NCI-H1694 (cell line): ENCODE measurements at regions not wholly inside any gene's neighbourhood (a gene's known extent, or its start where the extent isn't known, plus 50 kb on each side); places are given as distances from the start of the nearest gene placed in this dataset.

Experiments used
- DNase-seq: peaks from one replicate; lab custom pipeline; 2025; lab: John Stamatoyannopoulos, UW

DNA sequence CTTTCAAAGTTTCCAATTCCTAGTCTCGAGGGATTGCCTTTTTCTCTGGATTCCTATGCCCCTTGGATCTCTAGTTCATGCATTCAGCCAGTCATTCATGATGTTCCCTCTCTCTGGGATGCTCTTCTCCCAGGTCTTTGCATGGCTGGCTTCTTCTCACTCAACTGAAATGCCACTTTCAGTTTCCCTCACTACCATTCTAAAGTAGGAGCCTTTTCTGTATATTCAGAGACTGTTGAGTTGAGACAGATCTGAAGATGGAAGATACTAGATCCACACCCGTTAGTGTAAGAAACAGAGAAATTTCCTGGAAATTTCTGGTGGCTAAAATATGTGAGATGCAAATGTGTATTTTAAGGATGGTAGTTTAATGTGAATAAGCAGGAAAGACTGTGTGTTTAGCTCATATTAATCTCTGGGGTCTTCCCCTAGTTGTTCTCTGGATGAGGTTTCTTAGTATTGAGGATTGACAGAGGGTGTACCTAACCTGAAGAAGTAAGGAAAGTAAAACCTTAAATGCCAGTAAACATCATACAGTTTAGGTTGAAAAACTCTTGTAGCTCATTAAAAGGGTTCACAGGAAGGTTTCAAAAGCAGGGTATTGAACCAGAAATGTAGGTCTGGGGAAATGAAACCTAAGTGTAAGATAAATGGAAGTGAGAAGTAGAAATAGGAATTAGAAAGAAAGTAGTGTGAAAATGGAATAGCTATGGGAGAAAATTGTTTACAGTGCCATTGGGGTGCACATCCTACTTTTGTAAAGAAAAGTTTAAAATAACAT lies 331.3 kb downstream of the NDFIP2 start:
- no peak for DNase-seq

DNA sequence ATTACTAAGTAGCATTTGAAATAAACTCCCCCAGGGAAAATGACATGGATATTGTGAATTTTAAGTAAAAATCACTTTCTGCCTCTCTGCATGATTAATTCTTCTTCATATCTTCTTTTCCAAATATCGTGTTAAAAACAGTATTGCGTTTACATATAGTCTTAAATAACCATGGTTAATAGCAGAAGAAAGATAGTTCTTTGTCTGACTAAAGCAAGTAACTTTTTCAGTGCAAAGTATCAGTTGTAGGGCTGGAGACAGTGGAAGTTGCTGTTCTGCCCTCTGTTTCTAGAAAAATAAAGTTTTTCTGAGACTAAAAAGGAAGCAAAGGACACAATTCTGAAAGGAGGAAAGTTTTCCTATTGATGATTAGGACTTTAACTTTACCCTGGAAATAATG lies 330.2 kb downstream of the NDFIP2 start:
- no peak for DNase-seq

DNA sequence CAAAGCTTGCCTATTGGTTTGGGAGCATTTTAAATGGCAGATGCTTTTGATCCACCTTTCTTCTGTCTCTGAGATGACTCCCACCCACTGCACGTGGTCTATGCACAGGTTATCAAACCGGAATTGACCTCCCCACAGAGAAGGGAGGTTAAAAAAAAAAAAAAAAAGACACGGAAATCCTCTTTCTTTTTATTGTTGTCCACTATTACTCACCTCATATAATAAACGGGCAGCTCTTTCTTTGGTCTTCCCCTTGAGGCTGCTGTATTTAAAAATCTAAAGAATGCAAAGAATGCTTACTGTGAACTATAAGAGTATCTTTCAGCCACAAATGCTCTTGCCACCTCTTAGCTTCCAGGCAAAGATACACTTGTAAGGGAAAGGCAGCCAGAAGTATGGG lies 329.7 kb downstream of the NDFIP2 start:
- no peak for DNase-seq

DNA sequence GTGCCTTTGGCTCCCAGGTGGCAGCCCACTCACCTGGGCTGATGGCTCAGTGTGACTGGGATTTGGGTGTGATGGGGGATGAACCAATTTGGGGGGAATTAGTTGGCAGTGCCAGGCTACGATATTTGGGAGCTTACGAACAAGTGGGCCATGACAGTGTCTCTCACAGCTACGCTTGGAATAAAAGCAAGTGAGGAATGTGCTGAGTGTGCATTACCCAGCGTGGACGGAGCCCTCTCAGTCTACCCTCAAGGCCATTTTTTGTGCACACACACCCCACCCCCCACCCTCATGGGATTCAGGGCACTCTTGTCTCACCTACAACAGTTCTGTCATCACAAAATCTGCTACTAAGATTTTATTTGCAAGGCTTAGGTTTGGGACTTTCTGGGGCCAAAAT lies 329.1 kb downstream of the NDFIP2 start:
- DNase-seq: no peak

DNA sequence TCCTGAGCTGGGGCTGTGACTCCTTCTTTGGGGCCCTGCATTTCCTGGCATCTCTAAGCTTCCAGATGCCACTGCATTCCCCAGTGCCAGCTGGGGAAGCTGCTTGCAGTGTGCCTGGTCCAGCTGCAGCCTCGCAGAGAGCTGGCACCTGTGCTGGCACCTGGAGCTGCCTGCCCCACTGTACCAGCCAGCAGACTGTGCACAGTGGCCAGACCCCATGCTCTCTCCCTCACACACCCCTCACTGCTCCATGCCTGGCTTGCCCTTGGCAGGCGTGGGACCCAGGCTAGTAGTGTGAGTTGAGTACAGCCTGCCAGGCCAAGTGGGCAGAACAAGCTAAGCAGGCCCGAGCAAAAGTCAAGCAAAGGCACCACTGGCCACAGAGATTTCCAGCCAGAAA lies 327.5 kb downstream of the NDFIP2 start:
- no peak for DNase-seq

DNA sequence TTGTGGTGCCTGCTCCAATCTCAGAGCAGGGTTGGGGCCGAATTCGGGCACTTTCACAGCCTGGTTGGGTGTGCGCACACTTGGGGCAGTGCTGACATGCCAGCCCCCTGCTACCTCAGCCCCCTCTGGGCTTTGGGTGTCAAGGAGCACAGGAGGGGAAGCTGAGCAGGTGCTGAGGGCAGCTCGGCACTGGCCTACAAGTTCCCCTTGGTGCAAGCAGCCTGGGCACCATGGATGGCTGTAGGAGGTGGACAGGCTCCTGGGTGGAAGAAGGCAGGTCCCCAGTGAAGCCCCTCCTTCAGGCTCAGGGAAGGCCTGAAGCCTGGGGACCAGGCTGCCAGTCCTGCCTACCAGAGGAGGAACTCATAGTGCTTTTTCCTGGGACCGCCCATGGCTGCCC lies 326.6 kb downstream of the NDFIP2 start:
- no peak for DNase-seq

DNA sequence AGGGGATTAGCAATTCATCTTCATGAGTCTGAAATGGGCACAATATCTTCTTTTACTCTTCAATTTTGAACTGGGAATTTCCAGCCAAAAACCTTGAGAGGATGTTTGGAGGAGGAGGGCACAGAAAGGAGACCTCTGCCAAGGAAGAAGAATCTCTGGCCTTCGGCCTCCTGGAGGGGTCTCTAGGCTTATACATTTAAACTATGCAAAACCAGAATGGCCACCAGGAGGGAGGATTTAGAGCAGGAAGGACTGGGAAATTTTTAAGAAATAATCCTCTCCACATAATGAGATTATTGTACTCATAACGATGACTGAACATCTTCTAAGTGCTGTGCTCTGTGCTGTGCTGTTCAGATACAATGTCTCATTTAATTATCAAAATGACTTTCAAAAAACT lies 325.9 kb downstream of the NDFIP2 start:
- no peak for DNase-seq

DNA sequence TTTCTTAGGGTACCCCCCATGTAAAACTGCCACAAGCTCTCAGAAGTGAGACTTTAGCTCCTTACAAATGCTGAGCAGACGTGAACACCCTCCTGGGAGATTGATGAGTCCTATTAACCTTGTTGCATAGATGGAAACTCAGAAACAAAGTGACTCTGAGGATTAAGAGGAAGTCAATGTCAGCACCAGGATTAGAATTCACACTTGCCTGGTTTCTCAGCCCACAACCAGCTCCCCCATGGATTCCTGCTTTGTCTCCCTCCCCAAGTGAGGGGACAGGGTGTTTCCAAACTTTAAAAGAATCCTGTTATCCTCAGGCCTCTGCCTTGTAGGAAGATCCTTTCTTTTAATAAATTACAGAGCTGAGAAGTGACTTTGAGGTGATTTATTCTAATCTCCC lies 324.4 kb downstream of the NDFIP2 start:
- DNase-seq: no peak

DNA sequence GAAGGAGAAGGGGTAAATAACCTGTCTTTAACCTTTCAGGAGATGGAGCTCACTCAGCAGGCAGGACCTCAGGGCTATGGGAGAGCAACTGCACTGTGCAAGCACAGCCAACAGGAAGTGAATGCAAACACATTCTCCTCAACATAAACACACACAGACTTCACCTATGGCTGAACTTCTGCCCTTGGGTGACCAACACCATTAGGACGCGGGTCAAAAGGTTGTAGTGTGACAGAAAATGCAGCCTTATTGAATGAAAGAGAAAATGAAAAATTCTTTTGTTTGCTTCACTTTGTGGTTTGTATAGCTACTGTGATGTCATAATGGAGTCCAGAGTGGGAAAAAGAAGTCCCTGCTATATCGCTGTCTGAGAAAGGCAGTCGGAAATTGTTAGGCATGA lies 323.0 kb downstream of the NDFIP2 start:
- no peak for DNase-seq

DNA sequence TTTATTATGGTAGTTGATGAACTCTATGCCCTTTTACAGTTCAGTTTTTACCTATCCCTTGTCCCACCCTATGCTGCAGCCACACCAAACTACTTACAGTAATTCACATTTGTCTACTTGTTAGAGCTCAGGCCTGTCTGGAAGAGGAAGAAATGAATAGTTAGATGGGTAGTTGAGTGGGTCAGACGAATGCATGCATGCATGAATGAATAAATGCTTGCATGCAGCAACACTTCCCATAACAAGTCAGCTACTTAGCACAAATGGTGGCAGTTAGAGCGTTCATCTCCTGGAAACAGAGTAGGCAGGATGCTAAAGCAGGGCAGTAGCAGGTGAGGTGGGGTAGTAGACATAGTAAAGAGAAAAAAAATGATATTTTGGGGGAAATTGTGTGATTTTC lies 322.3 kb downstream of the NDFIP2 start:
- no peak for DNase-seq

DNA sequence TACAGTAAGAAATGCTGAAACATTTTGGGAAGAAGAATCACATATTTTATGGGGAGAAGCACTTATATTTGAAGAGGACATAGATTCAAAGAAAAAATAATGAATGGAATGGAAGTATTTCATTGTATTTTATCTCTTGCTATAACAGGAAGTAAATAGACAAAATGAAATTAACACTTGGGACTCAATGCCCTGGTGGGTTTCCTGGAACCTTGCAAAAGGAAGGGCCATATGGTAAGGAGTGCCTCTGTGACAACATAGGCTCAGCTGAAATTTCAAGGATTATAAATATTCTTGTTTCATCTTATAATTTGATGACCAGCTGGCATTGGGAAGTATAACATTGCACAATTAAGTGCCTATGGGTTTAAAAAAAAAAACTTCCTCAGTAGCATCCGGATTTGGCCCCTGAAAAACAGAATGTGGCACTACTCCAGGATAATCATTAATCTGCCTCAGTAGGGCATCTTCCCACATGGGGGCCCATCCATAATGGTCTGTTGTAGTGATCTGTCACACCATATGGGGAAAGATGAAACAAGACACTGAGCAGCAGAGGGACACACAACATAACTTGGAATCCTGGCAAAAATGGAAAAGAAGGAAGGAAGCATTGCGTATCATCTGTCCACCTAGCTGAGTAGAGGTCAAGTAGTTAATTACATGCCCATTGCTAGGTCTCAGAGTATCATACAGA lies 321.6 kb downstream of the NDFIP2 start:
- peak; percentile 83 for DNase-seq

DNA sequence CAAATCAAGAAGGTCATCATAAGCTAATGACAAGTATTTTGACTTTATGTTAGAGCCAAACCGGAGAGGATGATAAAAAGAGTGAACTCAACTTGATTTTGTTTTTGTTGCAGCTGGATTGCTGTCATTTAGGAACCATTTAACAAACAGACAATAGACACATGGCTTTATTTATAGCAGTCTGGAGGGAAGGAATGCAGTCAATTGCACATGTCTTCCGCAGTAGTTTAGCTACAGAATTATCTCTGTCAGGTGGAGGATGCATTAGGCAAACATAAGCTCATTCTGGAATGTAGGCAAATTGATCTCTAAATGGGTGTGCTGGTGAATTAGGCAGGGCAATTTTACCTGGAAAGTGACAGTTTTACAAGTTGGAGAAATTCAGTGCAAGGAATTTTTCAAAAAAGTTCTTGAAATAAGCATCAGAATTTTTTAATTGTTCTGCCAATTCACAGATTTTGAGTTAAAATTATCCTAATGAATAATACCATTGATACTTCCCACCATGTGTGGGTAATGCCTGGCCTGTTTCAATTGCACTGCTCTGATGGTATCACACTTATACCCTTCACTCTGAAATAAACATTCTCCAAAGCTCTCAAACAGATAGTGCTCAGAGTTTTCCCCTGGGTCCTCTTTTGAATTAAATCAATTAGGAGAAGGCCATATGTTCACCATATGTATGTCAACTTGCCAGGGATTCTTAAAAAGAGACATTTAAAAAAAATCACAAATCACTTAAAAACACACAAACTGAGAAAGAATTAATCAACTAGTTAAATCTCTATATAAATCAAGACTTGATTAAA lies 318.3 kb downstream of the NDFIP2 start:
- DNase-seq: peak; percentile 89

DNA sequence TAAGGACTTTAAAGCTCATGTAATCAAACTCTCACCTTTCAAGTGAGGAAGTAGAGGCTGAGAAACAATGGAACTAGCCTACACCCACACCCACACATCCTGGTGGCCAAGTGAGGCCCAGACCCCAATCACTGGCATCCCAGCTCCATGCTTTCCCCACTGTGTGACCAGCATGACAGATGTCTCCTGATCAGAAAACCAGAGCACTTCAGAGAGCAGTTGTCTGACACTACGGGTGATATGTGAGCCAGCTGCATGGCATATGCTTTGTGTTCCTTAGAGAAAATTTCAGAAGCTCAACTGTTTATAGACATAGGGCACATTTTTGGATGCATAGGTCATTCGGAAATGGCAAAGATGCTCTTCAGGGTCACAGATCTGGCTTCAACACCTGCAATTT lies 315.2 kb downstream of the NDFIP2 start:
- DNase-seq: peak; percentile 43

DNA sequence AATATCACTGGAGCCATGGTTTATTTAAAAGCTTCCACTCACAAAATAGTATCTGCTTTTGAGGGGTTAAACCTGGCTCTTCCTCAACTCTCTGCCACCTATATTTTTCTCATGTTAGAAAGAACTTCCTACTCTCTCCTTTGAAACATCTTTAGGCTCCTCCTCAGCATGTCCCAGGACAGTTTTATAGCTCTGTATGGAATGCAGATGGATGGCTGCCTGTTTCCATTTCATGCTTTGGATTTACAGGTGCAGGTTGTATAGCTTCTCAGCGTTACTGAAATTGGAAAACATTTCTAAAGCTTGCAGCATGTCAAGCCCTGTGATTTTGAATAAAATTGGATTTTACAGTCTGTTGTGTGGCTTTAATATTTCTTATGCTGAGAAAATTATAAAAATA lies 314.0 kb downstream of the NDFIP2 start:
- no peak for DNase-seq

DNA sequence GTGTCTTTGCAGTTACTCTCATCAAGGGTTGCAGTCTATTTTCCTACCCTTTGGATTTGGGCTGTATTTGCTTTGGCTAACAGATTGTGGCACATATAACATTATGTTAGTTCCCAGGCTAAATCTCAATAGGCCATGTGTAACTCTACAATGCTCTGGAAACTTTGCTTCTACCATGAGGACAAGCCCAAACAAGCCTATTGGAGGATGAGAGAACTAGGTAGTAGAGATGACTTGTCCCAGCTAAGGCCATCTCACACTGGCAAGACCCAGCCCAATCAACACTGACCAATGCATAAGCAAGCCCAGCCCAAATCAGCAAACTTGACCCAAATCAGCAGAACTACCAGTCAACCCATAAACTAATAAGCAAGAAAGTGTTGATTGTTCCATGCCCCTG lies 311.8 kb downstream of the NDFIP2 start:
- no peak for DNase-seq

DNA sequence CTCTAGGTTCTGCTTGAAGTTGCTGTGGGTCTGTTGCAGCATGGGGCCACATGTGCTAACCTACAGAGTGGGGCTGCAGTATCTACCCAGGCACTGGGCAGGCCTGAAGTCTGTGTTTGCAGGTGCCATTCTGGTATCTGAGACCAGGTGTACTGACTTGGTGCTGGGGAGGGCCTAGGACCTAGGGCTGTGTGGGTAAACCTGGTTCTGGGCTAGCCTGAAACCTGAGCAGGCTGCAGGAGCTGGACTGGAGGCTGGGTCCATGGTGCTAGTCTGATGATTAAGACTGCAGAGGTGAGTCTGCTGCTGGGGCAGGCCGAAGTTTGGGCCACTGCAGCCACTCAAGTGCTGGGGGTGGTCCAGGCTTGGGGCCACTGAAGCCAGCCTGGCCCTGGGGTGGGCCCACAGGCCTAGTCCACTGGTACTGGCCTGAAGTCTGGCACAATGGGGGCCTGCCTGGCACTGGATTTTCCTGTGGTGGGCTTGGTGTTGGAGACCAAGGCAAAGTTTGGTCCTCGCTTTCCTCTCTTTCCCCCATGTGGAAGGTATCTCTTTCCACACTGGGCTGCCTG lies 310.6 kb downstream of the NDFIP2 start:
- DNase-seq: no peak

DNA sequence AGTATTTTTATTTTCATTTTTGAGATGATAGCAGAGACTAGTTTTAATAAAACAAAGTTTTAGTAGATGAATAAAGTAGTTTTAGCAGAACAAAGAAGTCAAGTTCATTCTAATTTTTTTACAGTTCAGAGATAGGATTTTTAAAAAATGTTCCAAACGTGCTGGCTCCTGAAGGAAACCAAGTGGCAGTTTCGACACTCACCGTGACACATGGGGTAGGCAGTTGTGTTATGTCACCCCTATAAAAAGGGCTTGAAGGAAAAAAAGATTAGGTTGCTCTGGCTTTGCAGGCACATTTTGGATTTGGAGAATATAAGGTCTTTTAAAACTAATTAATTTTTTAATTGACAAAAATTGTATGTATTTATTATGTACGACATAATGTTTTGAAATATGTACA lies 305.2 kb downstream of the NDFIP2 start:
- DNase-seq: no peak

DNA sequence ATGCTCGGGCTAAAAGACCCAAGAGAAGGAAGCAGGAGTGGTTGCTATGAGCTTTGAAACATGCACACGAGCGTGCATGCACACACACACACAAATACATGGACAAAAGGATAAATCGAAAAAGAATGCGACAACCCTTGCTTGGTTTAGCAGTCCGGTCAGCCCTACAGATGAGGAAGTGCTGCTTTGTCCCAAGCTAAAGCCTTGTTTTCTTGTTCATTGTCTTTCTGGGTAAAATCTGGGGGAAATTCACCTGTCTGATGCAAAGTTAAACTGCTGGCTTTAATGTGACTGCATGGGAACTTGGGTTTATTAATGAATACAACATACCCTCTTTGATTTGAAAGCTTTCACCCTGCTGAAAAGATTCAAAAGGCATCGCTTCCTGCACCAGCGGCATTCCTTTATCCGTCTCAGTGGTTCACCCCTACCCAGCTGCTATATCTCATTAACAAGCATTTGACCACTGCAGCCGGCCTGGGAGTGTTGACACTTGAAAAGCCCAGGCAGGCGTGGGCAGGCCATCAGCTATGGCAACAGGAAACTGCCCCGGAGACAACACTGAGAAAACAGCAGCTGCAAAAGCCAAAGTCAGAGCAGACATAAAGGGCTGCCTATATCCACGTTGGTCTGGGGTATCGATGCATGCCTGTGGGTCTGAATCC lies 301.7 kb downstream of the NDFIP2 start:
- no peak for DNase-seq

DNA sequence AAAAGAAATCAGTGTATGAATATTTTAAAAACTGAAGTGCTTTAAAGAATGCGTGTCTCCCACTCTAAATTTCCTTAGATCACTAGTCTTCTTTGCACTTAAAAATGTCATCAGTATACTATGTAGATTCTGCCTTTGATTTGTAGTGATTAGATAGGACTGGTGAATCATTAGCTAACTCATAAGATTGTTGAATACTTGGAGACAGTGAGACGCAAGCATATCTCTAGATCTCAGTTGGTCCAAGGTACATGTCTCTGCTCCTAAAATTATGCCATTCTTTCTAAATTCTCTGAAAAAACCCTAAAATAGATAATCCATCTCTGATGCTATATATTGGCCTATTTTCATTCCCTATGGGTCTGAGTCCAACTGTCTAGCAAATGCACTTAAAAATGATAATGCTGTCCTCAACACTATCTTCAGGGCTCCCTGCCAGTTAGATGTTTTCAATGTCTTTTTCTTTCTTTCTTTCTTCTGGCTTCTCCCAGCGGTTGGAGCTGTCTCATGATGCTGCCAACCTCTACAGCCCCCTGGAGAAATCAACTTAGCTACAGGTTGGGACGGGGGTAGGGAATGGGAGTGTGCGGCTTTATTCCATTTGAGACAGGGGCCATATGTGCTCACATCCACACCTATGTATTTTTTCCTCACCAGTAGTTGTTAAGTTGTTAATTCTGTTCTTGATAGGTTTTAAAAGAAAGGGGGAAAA lies 301.0 kb downstream of the NDFIP2 start:
- no peak for DNase-seq

DNA sequence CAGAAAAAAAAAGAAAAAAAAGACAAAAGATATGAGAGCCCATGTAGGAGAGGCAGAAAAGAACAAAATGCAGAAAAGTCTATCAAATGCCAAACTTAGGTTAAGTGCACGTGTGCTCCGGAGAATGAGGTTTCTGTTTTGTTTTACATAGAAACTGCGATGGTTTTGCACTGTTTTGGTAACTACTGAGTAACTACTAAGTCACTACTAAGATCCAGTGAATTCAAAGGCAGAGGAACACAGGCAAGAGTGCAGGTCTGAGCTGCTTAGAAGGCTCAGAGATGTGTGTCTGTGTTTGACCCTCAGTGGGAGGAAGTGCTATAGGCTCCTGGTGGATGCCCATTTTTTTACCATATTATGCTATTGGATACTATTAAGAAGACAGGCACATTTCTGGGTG lies 299.3 kb downstream of the NDFIP2 start:
- DNase-seq: no peak

DNA sequence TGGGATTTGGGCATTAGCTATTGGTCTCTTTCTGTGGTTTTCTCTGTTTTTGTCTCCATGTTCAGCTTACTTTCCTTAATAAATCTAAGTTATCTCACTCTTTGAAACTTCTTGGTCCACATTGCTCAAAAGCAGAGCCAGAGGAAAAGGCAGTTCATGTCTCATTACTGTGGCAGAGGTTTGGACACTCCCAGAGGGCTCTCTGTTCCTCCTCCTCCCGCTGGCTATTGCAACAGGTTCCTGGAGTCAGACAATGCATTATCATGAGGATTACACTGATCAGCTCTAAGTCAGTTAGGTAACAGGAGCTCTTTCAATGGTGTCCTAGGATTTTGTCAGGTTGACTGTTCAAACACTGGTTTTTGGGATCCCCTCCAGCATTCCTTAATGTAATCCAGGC lies 298.8 kb downstream of the NDFIP2 start:
- DNase-seq: no peak
